Loucy (cell line): ENCODE measurements at regions not wholly inside any gene's neighbourhood (a gene's known extent, or its start where the extent isn't known, plus 50 kb on each side); places are given as distances from the start of the nearest gene placed in this dataset.

Experiments
- CTCF ChIP-seq: fragments of 200-600 bp; sonication (generic); conservative IDR thresholded peaks from 2 replicates; pipeline ENCODE4 v1.5.1; 2014; ENCODE audit warnings: mild to moderate bottlenecking, antibody characterized with exemption, low read length
- EZH2phosphoT487 ChIP-seq: fragments of 200-600 bp; IDR thresholded peaks from 2 replicates; pipeline ENCODE4 v1.6.1; 2018; ENCODE audit warnings: antibody characterized with exemption, mild to moderate bottlenecking, moderate library complexity, borderline replicate concordance

- TF ChIP-seq CTCF (no peak), EZH2phosphoT487 (no peak)
These were observed 982.5 kb downstream of the TTLL7 start for GRCh38 chr1:83016354-83016849.
